ENCODE measurements at regions not wholly inside any gene's neighbourhood (a gene's known extent, or its start where the extent isn't known, plus 50 kb on each side); places are given as distances from the start of the nearest gene placed in this dataset.

DNA sequence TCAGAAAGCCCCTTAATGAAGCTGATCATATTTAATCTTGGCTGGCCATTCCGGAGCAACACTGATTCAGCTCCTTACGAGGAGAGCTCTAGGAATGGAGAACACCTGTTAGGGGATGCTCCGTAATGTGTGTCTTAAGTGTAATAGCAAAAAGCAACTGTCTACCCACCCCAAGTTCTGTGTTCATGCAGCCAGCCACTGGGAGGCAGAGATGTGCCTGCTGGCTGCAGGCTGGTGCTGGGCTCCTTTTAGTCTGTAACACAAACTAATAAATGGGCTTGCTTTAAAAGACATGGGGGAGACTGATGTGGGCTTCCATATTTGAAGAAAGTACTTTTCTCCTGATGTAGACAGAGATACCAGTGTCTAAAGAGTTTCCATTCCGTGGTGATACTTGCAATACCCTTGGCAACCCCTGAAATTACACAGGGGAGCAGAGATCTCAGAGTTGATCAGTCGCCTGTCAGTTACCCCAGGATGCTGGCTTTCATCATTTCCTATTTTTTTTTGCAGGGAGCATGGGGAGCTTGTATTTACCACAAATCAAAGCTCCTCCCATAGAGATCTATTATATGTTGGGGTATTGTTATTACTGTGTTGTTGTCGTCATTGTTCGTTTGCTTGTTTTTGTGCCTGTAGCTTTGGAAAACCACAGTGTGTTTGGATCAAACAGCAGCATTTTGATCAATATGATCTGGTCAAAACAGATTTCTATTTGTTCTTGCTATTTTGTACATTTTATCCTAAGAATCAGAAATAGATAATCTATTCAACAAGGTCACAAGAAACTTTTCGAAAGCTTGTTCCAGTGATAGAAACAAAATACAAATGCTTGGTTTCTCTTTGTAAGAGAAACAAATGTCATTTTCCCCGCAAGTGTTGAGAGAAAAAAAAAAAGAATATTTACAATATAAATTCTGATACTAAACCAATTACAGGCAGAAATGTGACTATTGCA lies 65.8 kb downstream of the MTX3 start (continued):
- TF ChIP-seq, protein P1, sequence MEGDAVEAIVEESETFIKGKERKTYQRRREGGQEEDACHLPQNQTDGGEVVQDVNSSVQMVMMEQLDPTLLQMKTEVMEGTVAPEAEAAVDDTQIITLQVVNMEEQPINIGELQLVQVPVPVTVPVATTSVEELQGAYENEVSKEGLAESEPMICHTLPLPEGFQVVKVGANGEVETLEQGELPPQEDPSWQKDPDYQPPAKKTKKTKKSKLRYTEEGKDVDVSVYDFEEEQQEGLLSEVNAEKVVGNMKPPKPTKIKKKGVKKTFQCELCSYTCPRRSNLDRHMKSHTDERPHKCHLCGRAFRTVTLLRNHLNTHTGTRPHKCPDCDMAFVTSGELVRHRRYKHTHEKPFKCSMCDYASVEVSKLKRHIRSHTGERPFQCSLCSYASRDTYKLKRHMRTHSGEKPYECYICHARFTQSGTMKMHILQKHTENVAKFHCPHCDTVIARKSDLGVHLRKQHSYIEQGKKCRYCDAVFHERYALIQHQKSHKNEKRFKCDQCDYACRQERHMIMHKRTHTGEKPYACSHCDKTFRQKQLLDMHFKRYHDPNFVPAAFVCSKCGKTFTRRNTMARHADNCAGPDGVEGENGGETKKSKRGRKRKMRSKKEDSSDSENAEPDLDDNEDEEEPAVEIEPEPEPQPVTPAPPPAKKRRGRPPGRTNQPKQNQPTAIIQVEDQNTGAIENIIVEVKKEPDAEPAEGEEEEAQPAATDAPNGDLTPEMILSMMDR (CRISPR knock-in tag; IDR thresholded peaks at IDR 0.05): 0 out of 2 replicates have a peak, but pooled peaks have one; percentile 34
- TF ChIP-seq MAFK (conservative IDR thresholded peaks at IDR 0.05 in 1 of 2, IDR thresholded peaks at IDR 0.05 in 1 of 2; ENCODE audit: low read length in 2 of 2) (no peak), JUND (CRISPR knock-in tag; IDR thresholded peaks at IDR 0.05) (no peak), STAG1 (CRISPR knock-in tag; IDR thresholded peaks at IDR 0.05) (peak; percentile 53), ZNF557 (CRISPR knock-in tag; IDR thresholded peaks at IDR 0.05) (no peak), BCL6 (CRISPR knock-in tag; IDR thresholded peaks at IDR 0.05) (no peak), TAF15 (IDR thresholded peaks at IDR 0.05; ENCODE audit: low read depth, low read length, poor library complexity, severe bottlenecking) (no peak), GTF3A (CRISPR knock-in tag; conservative IDR thresholded peaks at IDR 0.05) (no peak), ZNF17 (CRISPR knock-in tag; IDR thresholded peaks at IDR 0.05) (no peak)
- TF ChIP-seq, protein P2, sequence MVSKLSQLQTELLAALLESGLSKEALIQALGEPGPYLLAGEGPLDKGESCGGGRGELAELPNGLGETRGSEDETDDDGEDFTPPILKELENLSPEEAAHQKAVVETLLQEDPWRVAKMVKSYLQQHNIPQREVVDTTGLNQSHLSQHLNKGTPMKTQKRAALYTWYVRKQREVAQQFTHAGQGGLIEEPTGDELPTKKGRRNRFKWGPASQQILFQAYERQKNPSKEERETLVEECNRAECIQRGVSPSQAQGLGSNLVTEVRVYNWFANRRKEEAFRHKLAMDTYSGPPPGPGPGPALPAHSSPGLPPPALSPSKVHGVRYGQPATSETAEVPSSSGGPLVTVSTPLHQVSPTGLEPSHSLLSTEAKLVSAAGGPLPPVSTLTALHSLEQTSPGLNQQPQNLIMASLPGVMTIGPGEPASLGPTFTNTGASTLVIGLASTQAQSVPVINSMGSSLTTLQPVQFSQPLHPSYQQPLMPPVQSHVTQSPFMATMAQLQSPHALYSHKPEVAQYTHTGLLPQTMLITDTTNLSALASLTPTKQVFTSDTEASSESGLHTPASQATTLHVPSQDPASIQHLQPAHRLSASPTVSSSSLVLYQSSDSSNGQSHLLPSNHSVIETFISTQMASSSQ (IDR thresholded peaks at IDR 0.05; ENCODE audit: low read depth): no peak
- TF ChIP-seq, protein P2 (CRISPR knock-in tag; IDR thresholded peaks at IDR 0.05; ENCODE audit: borderline replicate concordance): no peak
- TF ChIP-seq, protein P3, sequence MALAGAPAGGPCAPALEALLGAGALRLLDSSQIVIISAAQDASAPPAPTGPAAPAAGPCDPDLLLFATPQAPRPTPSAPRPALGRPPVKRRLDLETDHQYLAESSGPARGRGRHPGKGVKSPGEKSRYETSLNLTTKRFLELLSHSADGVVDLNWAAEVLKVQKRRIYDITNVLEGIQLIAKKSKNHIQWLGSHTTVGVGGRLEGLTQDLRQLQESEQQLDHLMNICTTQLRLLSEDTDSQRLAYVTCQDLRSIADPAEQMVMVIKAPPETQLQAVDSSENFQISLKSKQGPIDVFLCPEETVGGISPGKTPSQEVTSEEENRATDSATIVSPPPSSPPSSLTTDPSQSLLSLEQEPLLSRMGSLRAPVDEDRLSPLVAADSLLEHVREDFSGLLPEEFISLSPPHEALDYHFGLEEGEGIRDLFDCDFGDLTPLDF (CRISPR knock-in tag; IDR thresholded peaks at IDR 0.05): no peak
